ENCODE measurements at regions not wholly inside any gene's neighbourhood (a gene's known extent, or its start where the extent isn't known, plus 50 kb on each side); places are given as distances from the start of the nearest gene placed in this dataset.

- Histone ChIP-seq H3K36me3 (no peaks in the 10 kb centered on the region), H3K4me3 (no peak overlapping the region), H3K4me1 (no peaks in the 10 kb centered on the region), H3K27me3 (no peaks in the 10 kb centered on the region), H3K9me3 (peaks cover 4% of the 10 kb centered on the region), H3K27ac (no peak overlapping the region)
- ATAC-seq (no peak), DNase-seq (no peak)
- TF ChIP-seq CTCF (IDR thresholded peaks at IDR 0.05) = no peak
- intact Hi-C loops (cut with DNase I) = no loop called here
Observed at GRCh38 chr5:116658830-116659229, 84.2 kb upstream of the SEMA6A start.

GRCh38 chr5:116658141-116658540 is 83.5 kb upstream of the SEMA6A start:
- ATAC-seq (no peak), DNase-seq (no peak)
- H3K4me1 ChIP-seq = no peaks in the 10 kb centered on the region
- no peaks in the 10 kb centered on the region for H3K27me3 ChIP-seq
- intact Hi-C loops (cut with DNase I) = no loop called here
- no peaks in the 10 kb centered on the region for H3K36me3 ChIP-seq
- no peak overlapping the region for H3K4me3 ChIP-seq
- peaks cover 4% of the 10 kb centered on the region for H3K9me3 ChIP-seq
- no peak overlapping the region for H3K27ac ChIP-seq
- no peak for TF ChIP-seq CTCF (IDR thresholded peaks at IDR 0.05)

GRCh38 chr5:116655431-116655830 is 80.8 kb upstream of the SEMA6A start:
- Histone ChIP-seq H3K4me1 (no peaks in the 10 kb centered on the region), H3K9me3 (no peaks in the 10 kb centered on the region), H3K27me3 (no peaks in the 10 kb centered on the region), H3K27ac (no peak overlapping the region), H3K4me3 (no peak overlapping the region), H3K36me3 (no peaks in the 10 kb centered on the region)
- no peak for TF ChIP-seq CTCF (IDR thresholded peaks at IDR 0.05)
- DNase-seq = no peak
- intact Hi-C loops (cut with DNase I) = no loop called here
- no peak for ATAC-seq

GRCh38 chr5:116654925-116655324 is 80.3 kb upstream of the SEMA6A start:
- intact Hi-C loops (cut with DNase I) = no loop called here
- Histone ChIP-seq H3K27me3 (no peaks in the 10 kb centered on the region), H3K27ac (no peak overlapping the region), H3K4me1 (no peaks in the 10 kb centered on the region), H3K4me3 (no peak overlapping the region), H3K9me3 (no peaks in the 10 kb centered on the region), H3K36me3 (no peaks in the 10 kb centered on the region)
- DNase-seq (no peak), ATAC-seq (no peak)
- no peak for TF ChIP-seq CTCF (IDR thresholded peaks at IDR 0.05)

- ATAC-seq = no peak
- intact Hi-C loops (cut with DNase I) = no loop called here
- Histone ChIP-seq H3K4me3 (no peak overlapping the region), H3K9me3 (no peaks in the 10 kb centered on the region), H3K27ac (no peak overlapping the region), H3K36me3 (no peaks in the 10 kb centered on the region), H3K4me1 (no peaks in the 10 kb centered on the region), H3K27me3 (no peaks in the 10 kb centered on the region)
- no peak for DNase-seq
- no peak for TF ChIP-seq CTCF (IDR thresholded peaks at IDR 0.05)
Observed at GRCh38 chr5:116652903-116653302, 78.3 kb upstream of the SEMA6A start.

GRCh38 chr5:116652196-116652729 is 77.6 kb upstream of the SEMA6A start:
- no peak for DNase-seq
- intact Hi-C loops (cut with DNase I) = no loop called here
- H3K4me3 ChIP-seq = no peak overlapping the region
- no peak overlapping the region for H3K27ac ChIP-seq
- H3K9me3 ChIP-seq = no peaks in the 10 kb centered on the region
- H3K4me1 ChIP-seq = no peaks in the 10 kb centered on the region
- no peak for ATAC-seq
- no peaks in the 10 kb centered on the region for H3K27me3 ChIP-seq
- no peaks in the 10 kb centered on the region for H3K36me3 ChIP-seq
- TF ChIP-seq CTCF (IDR thresholded peaks at IDR 0.05) = no peak
